ENCODE measurements at regions not wholly inside any gene's neighbourhood (a gene's known extent, or its start where the extent isn't known, plus 50 kb on each side); places are given as distances from the start of the nearest gene placed in this dataset.

GRCh38 chr2:22478329-22478728 lies 906.6 kb upstream of the KLHL29 start:
- Histone ChIP-seq H3K9me3 (peaks cover 3% of the 10 kb centered on the region; the same call in 1 of the 3 replicates), H3K27ac (no peak overlapping the region), H3K4me3 (no peak overlapping the region), H3K4me1 (no peaks in the 10 kb centered on the region), H3K4me2 (no peak overlapping the region)
- POLR2A ChIA-PET = no interaction called here
- DNase-seq (ENCODE audit: low read depth in 1 of 2, low spot score in 1 of 2) (no peak), ATAC-seq (no peak), FAIRE-seq (no peak)
- TF ChIP-seq REST (IDR thresholded peaks at IDR 0.05) (no peak), FOXS1 (CRISPR knock-in tag; IDR thresholded peaks at IDR 0.05) (no peak), PHF8 (IDR thresholded peaks at IDR 0.05; ENCODE audit: borderline replicate concordance, low read depth) (no peak)
- 15% methylated on average over 3 of the region's 3 CpGs for WGBS (ENCODE audit: missing lambda C conversion rate)
- CTCF ChIA-PET = no interaction called here

- Histone ChIP-seq H3K9me3 (no peaks in the 10 kb centered on the region), H3K4me2 (no peak overlapping the region), H3K27ac (no peak overlapping the region), H3K4me3 (no peak overlapping the region), H3K4me1 (no peaks in the 10 kb centered on the region)
- POLR2A ChIA-PET = no interaction called here
- 6% methylated on average over 6 of the region's 6 CpGs for WGBS (ENCODE audit: missing lambda C conversion rate)
- no peak for DNase-seq (ENCODE audit: low read depth in 1 of 2, low spot score in 1 of 2)
- TF ChIP-seq HDAC2 (IDR thresholded peaks at IDR 0.05) = no peak
- no peak for TF ChIP-seq FOSL2 (IDR thresholded peaks at IDR 0.05)
- TF ChIP-seq FOSL2 (CRISPR knock-in tag; IDR thresholded peaks at IDR 0.05) = no peak
- no peak for TF ChIP-seq MAFK (IDR thresholded peaks at IDR 0.05; ENCODE audit: partially characterized antibody)
- TF ChIP-seq NFE2L2 (conservative IDR thresholded peaks at IDR 0.05; ENCODE audit: low read length) = no peak
- no peak for TF ChIP-seq SMC3 (IDR thresholded peaks at IDR 0.05)
- no peak for TF ChIP-seq TP53 (CRISPR knock-in tag; IDR thresholded peaks at IDR 0.05)
- TF ChIP-seq REST (IDR thresholded peaks at IDR 0.05) = no peak
- TF ChIP-seq SREBF2 (IDR thresholded peaks at IDR 0.05) = no peak
- TF ChIP-seq JUN (IDR thresholded peaks at IDR 0.05) = no peak
- TF ChIP-seq NPAS2 (CRISPR knock-in tag; IDR thresholded peaks at IDR 0.05; ENCODE audit: borderline replicate concordance) = no peak
- no peak for TF ChIP-seq ZSCAN20 (CRISPR knock-in tag; IDR thresholded peaks at IDR 0.05)
- TF ChIP-seq POLR2AphosphoS2 (conservative IDR thresholded peaks at IDR 0.05; ENCODE audit: low read length) = no peak
- FAIRE-seq = no peak
- CTCF ChIA-PET = no interaction called here
- ATAC-seq = no peak
Measured at GRCh38 chr2:22481486-22482259, 903.3 kb upstream of the KLHL29 start.

GRCh38 chr2:22483036-22483435 lies 901.9 kb upstream of the KLHL29 start:
- ATAC-seq (no peak), DNase-seq (ENCODE audit: low read depth in 1 of 2, low spot score in 1 of 2) (no peak), FAIRE-seq (no peak)
- H3K27ac ChIP-seq = no peak overlapping the region
- WGBS (ENCODE audit: missing lambda C conversion rate) = 2% methylated on average over 2 of the region's 2 CpGs
- POLR2A ChIA-PET = no interaction called here
- CTCF ChIA-PET = no interaction called here
- H3K4me3 ChIP-seq = no peak overlapping the region
- TF ChIP-seq TP53 (CRISPR knock-in tag; IDR thresholded peaks at IDR 0.05) = no peak
- no peak for TF ChIP-seq CHD4 (IDR thresholded peaks at IDR 0.05; ENCODE audit: borderline replicate concordance)
- TF ChIP-seq E2F6 (IDR thresholded peaks at IDR 0.05; ENCODE audit: borderline replicate concordance, low read depth) = no peak
- no peaks in the 10 kb centered on the region for H3K9me3 ChIP-seq
- no peaks in the 10 kb centered on the region for H3K4me1 ChIP-seq
- no peak overlapping the region for H3K4me2 ChIP-seq
